Peyer's patch (tissue), 4 donors: ENCODE measurements at regions not wholly inside any gene's neighbourhood (a gene's known extent, or its start where the extent isn't known, plus 50 kb on each side); places are given as distances from the start of the nearest gene placed in this dataset.

Experiments
- DNase-seq, 3 donors: peaks; one replicate each; pipeline ENCODE4 v3.0.0-alpha.2; 2017 to 2019
- H3K27ac ChIP-seq, 4 donors: fragments of 200-600 bp; sonication (generic); one replicate each; pipeline ENCODE4 v1.5.1; 2016 to 2019
- H3K27me3 ChIP-seq, 2 donors: fragments of 200-600 bp; sonication (generic); one replicate each; pipeline ENCODE4 v1.5.1; 2019
- H3K36me3 ChIP-seq, 3 donors: fragments of 200-600 bp; sonication (generic); one replicate each; pipeline ENCODE4 v1.5.1; 2016 to 2019
- H3K4me1 ChIP-seq, 4 donors: fragments of 200-600 bp; sonication (generic); one replicate each; pipeline ENCODE4 v1.5.1; 2016 to 2019
- H3K4me3 ChIP-seq, 4 donors: fragments of 200-600 bp; sonication (generic); 1 replicate in 3 of 4; 2 replicates in 1 of 4; pipeline ENCODE4 v1.5.1; 2016 to 2019; ENCODE audit warnings: mild to moderate bottlenecking in 1 of 4
- H3K9me3 ChIP-seq, 4 donors: fragments of 200-600 bp; sonication (generic); one replicate each; pipeline ENCODE4 v1.5.1; 2016 to 2019; ENCODE audit warnings: mild to moderate bottlenecking in 1 of 4
- CTCF ChIP-seq, 6 experiments: fragments of 450-650 bp in 4 of 6; fragments of 200-600 bp in 2 of 6; sonication (generic) in 1 of 6; IDR thresholded peaks; one replicate each; pipeline ENCODE4 v1.5.1; 2017 to 2019; ENCODE audit warnings: antibody characterized with exemption in 6 of 6, mild to moderate bottlenecking in 3 of 6, moderate library complexity in 1 of 6
- POLR2A ChIP-seq, 2 donors: fragments of 450-650 bp; IDR thresholded peaks; one replicate each; pipeline ENCODE4 v1.5.1; 2017; ENCODE audit warnings: antibody characterized with exemption in 2 of 2, mild to moderate bottlenecking in 2 of 2, moderate library complexity in 2 of 2

- H3K36me3 ChIP-seq: no peaks in the 10 kb centered on the region
- TF ChIP-seq POLR2A (IDR thresholded peaks at IDR 0.05) (no peak), CTCF (IDR thresholded peaks at IDR 0.05) (no peak)
- no peak overlapping the region for H3K27ac ChIP-seq
- no peak for DNase-seq
- H3K4me3 ChIP-seq: no peak overlapping the region
- H3K27me3 ChIP-seq: no peaks in the 10 kb centered on the region
- H3K4me1 ChIP-seq: no peaks in the 10 kb centered on the region
- H3K9me3 ChIP-seq: no peaks in the 10 kb centered on the region
These were observed 605.5 kb upstream of the SALL1 start for GRCh38 chr16:51756447-51757123.

- no peaks in the 10 kb centered on the region for H3K4me1 ChIP-seq
- no peaks in the 10 kb centered on the region for H3K36me3 ChIP-seq
- DNase-seq: no peak
- H3K27ac ChIP-seq: no peak overlapping the region
- H3K4me3 ChIP-seq: no peak overlapping the region
- TF ChIP-seq CTCF (IDR thresholded peaks at IDR 0.05) (no peak), POLR2A (IDR thresholded peaks at IDR 0.05) (no peak)
- H3K9me3 ChIP-seq: no peaks in the 10 kb centered on the region
- no peaks in the 10 kb centered on the region for H3K27me3 ChIP-seq
These were observed 604.7 kb upstream of the SALL1 start for GRCh38 chr16:51755577-51756355.

GRCh38 chr16:51755039-51755501 lies 604.0 kb upstream of the SALL1 start:
- Histone ChIP-seq H3K36me3 (no peaks in the 10 kb centered on the region), H3K4me3 (no peak overlapping the region), H3K9me3 (no peaks in the 10 kb centered on the region), H3K4me1 (no peaks in the 10 kb centered on the region), H3K27me3 (no peaks in the 10 kb centered on the region), H3K27ac (no peak overlapping the region)
- no peak for DNase-seq
- TF ChIP-seq CTCF (IDR thresholded peaks at IDR 0.05) (no peak), POLR2A (IDR thresholded peaks at IDR 0.05) (no peak)

- H3K27ac ChIP-seq: no peak overlapping the region
- no peak for DNase-seq
- no peaks in the 10 kb centered on the region for H3K9me3 ChIP-seq
- no peaks in the 10 kb centered on the region for H3K4me1 ChIP-seq
- TF ChIP-seq POLR2A (IDR thresholded peaks at IDR 0.05) (no peak), CTCF (IDR thresholded peaks at IDR 0.05) (no peak)
- no peaks in the 10 kb centered on the region for H3K27me3 ChIP-seq
- no peak overlapping the region for H3K4me3 ChIP-seq
- H3K36me3 ChIP-seq: no peaks in the 10 kb centered on the region
These were observed 602.5 kb upstream of the SALL1 start for GRCh38 chr16:51753467-51754127.

DNA sequence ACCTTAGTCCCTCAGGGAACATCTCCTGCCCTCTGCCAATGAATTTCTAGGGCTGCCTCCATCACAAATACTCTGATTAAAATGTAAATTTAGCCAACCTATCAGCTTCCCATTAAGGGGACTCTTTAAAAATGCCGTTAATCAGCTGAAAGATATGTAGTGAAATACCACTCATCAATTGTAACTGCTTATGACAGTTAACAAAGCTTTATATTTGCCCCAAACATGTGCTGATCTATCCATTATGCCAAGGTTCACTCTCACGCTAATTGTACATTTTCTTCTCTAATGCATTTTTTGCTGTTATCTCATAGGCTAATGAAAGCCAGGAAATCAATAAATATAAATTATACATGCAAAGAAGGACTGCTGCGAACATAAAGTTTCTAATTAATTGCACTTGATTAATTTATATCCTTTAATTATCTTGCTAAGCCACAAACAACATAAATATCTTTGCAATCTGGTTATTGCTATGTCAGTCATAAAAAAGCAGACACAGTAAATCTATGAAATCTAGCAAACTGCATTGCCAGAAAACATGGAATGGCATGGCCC lies 601.4 kb upstream of the SALL1 start:
- no peaks in the 10 kb centered on the region for H3K36me3 ChIP-seq
- no peaks in the 10 kb centered on the region for H3K4me1 ChIP-seq
- no peaks in the 10 kb centered on the region for H3K9me3 ChIP-seq
- no peak overlapping the region for H3K4me3 ChIP-seq
- DNase-seq: no peak
- H3K27me3 ChIP-seq: no peaks in the 10 kb centered on the region
- H3K27ac ChIP-seq: no peak overlapping the region
- no peak for TF ChIP-seq POLR2A (IDR thresholded peaks at IDR 0.05)
- no peak for TF ChIP-seq CTCF (IDR thresholded peaks at IDR 0.05)
